ENCODE measurements at regions not wholly inside any gene's neighbourhood (a gene's known extent, or its start where the extent isn't known, plus 50 kb on each side); places are given as distances from the start of the nearest gene placed in this dataset.

GRCh38 chr22:47848184-47848920 is 1085.9 kb downstream of the TBC1D22A start:
- DNase-seq, result no peak

- no peak for DNase-seq
Observed at GRCh38 chr22:47847131-47847890, 1084.9 kb downstream of the TBC1D22A start.

GRCh38 chr22:47846206-47846605 is 1083.8 kb downstream of the TBC1D22A start:
- DNase-seq, result no peak

- no peak for DNase-seq
Observed at GRCh38 chr22:47842119-47842518, 1079.7 kb downstream of the TBC1D22A start.

- DNase-seq, result no peak
Observed at GRCh38 chr22:47841156-47841555, 1078.7 kb downstream of the TBC1D22A start.

GRCh38 chr22:47839595-47840227 is 1077.3 kb downstream of the TBC1D22A start:
- DNase-seq, result no peak

GRCh38 chr22:47837703-47838102 is 1075.3 kb downstream of the TBC1D22A start:
- no peak for DNase-seq

- no peak for DNase-seq
Observed at GRCh38 chr22:47836957-47837356, 1074.5 kb downstream of the TBC1D22A start.

GRCh38 chr22:47835726-47836125 is 1073.3 kb downstream of the TBC1D22A start:
- no peak for DNase-seq

- DNase-seq, result no peak
Observed at GRCh38 chr22:47826016-47826415, 1063.6 kb downstream of the TBC1D22A start.

GRCh38 chr22:47822422-47822821 is 1060.0 kb downstream of the TBC1D22A start:
- DNase-seq, result no peak

- no peak for DNase-seq
Observed at GRCh38 chr22:47818496-47818895, 1056.0 kb downstream of the TBC1D22A start.

GRCh38 chr22:47817380-47817779 is 1054.9 kb downstream of the TBC1D22A start:
- no peak for DNase-seq

- DNase-seq, result no peak
Observed at GRCh38 chr22:47816863-47817210, 1054.4 kb downstream of the TBC1D22A start.

GRCh38 chr22:47816121-47816862 is 1053.8 kb downstream of the TBC1D22A start:
- DNase-seq, result no peak

- DNase-seq, result no peak
Observed at GRCh38 chr22:47814474-47814873, 1052.0 kb downstream of the TBC1D22A start.

- no peak for DNase-seq
Observed at GRCh38 chr22:47813661-47814060, 1051.2 kb downstream of the TBC1D22A start.

- no peak for DNase-seq
Observed at GRCh38 chr22:47811971-47812370, 1049.5 kb downstream of the TBC1D22A start.

- DNase-seq, result no peak
Observed at GRCh38 chr22:47810505-47811500, 1048.4 kb downstream of the TBC1D22A start.

- no peak for DNase-seq
Observed at GRCh38 chr22:47808886-47809620, 1046.6 kb downstream of the TBC1D22A start.

- DNase-seq, result no peak
Observed at GRCh38 chr22:47808236-47808635, 1045.8 kb downstream of the TBC1D22A start.
